HL-60/S4 treated with phorbol 12-myristate 13-acetate at 8.2 ng/mL for 4 days and 3 days (cell line): ENCODE measurements at regions not wholly inside any gene's neighbourhood (a gene's known extent, or its start where the extent isn't known, plus 50 kb on each side); places are given as distances from the start of the nearest gene placed in this dataset.
"Not testable (repeated sequence)": the region's sequence is repeated elsewhere in the genome, so short reads cannot be mapped to it uniquely, and the experiment has no call there.

Experiments
- in situ Hi-C: fragments of 300-500 bp; cut with MboI; formaldehyde crosslinking; loops from 2 replicates; pipeline ENCODE4 v1.15.0; 2022; ENCODE audit warnings: low sequenced_read_pairs

DNA sequence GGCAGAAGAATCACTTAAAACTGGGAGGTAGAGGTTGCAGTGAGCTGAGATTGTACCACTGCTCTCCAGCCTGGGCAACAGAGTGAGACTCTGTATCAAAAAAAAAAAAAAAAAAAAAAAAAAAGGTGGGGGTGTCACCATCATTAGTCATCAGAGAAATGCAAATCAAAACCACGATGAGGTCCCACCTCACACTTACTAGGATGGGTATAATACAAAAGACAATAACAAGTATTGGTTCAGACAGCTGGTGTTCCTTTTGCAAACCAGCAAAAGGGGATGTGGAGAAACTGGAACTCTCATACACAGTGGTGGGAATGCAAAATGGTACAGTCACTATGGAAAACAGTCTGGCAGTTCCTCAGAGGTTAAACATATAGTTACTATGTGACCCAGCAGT lies 78.7 kb upstream of the TSC22D2 start:
- in situ Hi-C loops = no loop called here

DNA sequence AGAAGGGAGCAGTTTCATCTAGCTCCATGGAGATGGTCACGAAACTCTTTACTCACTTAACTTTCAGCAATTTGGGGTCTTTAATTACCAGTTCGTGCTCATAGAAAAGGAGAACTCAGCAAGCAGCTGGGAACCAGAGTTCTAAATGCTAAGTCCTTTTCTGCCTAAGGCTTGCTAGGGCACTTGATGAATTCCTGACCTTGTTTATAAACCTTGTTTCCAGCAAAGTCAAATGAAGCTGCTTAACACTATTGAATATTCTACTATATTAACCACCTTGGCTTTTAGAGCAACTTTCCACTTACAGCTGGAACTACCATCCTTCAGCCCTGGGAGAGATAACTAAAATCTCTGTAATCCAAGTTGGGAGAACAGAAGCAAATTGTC lies 79.5 kb upstream of the TSC22D2 start:
- in situ Hi-C loops = no loop called here

DNA sequence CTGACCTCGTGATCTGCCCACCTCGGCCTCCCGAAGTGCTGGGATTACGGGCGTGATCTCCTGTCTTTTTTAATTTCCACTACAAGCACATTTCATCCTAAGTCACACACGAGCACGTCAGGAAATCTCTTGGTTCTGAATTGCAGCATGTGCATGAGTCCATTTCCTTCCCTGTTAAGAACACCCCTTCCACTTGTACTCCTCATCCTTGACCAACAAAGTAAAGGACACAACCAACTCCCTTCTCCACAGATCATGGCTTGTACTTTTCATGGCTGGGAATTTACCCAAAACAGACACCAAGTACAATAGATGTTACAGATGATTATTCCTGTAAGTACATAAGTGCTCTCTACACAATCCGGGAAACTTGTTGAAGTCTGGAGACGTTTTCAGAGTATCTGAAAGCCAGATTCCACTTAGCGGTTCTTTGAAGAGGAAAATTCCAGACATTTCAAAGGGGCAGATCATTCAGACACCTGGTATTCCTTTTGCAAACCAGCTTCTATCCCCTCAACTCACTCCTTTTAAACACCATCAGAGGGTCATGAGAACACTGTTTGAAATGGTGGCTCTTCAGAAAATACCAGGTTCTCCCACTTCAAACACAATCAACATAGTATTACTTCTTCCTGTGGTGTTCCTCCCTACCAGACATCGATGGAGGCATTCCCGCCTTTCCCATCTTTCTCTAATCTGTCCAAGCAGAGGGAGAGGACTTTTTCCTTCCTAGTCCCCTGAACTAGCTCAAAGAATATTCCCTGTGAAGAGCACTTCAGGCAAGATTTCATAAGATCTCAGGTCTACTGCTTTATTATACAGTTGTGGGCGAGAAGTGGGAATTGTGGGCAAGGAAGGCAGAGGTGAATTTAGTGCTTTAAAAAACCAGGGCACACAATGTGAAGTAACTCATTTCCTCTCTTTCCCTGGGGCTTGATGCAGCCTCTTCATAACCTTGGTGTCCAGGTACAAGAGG lies 80.1 kb upstream of the TSC22D2 start:
- in situ Hi-C loops = no loop called here

DNA sequence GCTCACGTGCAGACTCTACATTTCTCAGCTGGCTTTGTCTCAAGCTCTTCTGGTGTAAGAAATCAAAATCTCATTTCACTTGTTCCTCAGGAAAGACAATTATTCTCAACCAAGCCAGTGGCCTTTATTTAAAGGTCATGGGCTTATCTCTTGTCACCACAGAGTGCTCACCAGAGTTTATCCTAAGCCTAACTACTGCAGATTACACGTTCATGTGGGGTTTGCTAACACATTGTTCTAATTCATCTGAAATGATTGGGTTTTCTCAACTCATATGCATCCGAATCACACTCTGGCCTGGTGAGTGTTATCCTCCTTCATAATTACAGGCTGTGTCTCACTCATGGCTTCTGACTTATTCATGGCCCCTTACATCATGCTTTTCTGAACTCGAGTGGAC lies 83.3 kb upstream of the TSC22D2 start:
- in situ Hi-C loops = no loop called here

DNA sequence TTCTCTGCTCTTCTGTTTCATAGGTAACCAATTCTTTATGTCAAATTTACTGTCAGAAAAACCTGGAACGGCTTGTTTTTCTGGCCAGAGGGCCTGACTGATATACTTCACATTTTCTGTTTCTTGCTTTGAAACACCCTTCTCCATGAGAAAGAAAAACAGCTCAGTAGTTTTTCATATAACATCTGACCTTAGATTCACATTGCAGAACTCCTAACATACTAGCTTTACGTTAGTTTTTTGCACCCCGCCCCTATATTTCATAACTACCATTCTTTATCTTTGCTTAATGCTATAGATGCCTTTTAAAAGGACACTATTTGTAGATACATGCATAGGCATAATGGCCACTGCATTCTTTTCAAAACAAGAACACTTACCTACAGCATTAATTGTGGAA lies 83.9 kb upstream of the TSC22D2 start:
- in situ Hi-C loops = no loop called here

DNA sequence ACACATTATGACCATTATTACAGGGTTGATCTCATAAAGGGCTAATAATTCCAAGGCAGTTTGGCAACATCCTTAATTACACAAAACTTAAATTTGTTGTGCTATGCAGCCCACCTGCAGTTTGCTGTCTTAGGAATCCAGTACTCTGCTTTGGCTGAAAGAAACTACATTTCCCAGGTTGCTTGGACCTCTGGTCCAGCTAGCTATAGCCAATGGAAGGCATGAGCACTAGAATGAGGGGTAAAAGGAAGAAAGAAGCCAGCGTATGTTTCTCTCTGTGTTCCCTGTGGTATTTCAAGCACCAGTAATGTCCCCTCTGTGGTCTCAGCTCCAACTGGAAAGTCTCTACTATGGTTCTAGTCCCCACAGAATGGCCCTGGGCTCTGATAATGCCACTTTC lies 84.3 kb upstream of the TSC22D2 start:
- in situ Hi-C loops = no loop called here

DNA sequence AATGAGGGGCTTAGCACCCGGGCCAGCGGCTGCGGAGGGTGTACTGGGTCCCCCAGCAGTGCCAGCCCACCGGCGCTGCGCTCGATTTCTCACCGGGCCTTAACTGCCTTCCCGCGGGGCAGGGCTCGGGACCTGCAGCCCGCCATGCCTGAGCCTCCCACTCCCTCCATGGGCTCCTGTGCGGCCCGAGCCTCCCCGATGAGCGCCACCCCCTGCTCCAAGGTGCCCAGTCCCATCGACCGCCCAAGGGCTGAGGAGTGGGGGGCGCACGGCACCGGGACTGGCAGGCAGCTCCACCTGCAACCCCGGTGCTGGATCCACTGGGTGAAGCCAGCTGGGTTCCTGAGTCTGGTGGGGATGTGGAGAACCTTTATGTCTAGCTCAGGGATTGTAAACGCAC lies 85.0 kb upstream of the TSC22D2 start:
- in situ Hi-C loops = not testable (repeated sequence)

DNA sequence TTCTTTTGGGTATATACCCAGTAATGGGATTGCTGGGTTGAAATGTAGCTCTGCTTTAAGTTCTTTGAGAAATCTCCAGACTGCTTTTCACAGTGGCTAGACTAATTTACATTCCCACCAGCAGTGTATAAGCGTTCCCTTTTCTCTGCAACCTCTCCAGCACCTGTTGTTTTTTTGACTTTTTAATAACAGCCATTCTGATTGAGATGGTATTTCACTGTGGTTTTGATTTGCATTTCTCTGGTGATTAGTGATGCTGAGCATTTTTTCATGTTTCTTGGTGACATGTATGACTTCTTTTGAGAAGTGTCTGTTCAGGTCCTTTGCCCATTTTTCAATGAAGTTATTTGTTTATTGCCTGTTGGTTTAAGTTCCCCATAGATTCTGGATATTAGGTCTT lies 87.1 kb upstream of the TSC22D2 start:
- in situ Hi-C loops = not testable (repeated sequence)

DNA sequence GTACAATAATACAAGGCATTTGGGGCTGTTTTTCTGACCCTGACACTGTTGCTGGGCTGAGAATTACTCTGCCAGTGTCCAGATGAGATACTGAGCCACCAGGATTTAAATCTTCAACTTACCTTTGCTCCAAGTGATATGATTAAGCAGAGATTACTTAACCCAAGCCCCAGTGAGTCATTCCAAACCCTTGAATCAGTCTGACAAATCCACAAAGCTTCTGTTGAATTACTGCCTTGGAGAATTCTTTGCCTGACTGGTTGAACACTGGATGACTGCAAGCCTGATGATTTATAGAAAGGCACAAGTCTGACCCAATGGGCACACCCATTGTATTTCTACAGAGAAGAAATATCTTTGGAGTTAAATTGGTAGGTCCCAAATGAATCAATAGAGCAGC lies 88.2 kb upstream of the TSC22D2 start:
- in situ Hi-C loops = no loop called here

DNA sequence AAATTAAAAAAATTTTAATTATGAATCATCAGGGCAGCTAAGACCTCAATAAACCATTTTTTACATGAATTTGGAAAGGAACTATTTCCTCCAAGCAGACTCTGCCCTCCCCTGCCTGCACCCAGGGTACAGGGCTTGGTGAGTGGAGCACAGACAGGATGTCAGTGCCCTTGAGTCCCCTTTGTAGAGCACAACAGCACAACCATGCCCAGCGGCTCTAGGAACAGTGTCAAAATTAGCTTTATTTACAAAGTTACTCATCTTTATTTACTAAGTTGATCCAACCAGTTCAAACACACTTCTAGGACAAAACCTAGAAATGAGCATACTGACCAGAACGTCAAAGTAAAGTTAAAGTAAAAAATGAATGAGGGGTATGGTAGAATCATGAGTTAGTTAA lies 90.6 kb upstream of the TSC22D2 start:
- in situ Hi-C loops = no loop called here

DNA sequence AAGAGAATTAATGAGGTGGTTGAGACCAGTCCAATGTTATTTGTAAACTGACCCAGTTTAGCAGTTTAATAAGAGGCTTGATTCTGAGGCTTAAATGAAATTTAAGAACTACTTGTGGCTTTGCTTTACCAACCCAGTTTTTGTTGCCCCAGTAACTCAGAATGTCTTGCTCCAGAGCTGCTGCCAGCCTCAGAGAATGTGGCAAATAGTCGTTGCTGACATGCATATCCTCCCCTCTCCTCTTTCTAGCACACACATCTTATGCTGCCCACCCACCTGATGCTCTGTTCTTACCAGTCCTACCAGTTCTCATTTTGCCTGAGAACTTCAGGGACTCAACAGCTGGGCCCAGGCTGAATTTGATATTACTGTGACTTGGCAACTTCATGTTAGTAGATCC lies 92.4 kb upstream of the TSC22D2 start:
- in situ Hi-C loops = no loop called here

DNA sequence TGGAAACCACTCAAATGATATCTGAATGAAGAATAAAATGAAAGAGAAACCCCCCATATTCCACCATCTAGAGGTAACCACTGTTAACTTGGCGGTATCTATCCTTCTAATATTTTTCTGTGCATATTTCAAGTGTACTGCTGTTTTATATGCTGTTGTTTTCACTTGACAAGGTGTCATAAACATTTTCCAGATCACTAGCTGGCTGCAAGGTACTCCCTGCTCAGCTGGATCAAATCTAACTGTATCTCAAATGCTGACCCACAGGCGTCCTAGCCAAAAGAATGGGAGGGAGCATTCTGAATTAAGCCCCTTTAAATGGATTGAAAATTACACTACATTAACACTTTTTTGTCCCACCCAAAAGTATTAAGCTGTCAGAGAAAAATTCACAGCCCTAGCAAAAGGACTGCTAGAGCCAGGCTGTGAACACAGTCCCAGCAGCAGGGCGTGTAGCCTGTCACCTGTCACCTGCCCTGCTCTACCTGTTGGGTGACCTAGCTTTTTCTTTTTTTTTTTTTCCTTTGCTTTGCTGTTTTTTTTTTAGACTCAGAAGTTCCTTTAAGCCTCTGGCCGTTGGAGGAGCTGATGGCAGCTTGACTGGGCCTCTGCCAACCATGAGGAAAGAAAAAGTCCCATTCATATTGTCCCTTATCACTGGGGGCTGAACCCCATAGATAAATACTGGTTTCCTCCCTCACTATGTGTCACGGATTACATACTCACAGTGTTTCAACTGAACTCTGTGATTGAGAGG lies 93.7 kb upstream of the TSC22D2 start:
- in situ Hi-C loops = no loop called here

DNA sequence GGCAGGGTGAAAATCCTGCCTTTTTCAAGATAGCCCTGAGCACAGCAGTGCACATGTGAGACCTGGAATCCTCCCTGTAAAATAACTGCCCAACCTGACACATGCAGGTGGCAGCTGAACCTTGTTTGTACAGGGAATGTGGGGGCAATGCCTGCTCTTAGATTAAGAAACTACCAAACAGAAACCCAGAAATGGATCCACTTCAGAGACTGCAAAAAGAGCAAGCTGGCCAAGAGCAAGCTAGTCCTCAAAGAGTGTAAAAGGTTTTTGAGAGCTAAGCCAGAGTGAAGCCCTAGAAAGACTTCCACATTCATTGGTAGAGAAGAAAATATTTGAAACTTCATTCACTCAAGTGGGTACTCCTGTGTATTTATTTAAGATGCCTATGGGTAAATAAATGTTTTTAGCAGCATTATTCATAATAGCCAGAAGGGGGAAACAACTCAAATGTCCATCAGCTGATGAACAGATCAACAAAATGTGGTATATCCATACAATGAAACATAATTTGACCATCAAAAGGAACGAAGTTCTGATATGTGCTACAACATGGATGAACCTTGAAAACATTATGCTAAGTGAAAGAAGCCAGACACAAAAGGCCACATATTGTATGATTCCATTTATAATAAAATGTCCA lies 96.0 kb upstream of the TSC22D2 start:
- in situ Hi-C loops = no loop called here

DNA sequence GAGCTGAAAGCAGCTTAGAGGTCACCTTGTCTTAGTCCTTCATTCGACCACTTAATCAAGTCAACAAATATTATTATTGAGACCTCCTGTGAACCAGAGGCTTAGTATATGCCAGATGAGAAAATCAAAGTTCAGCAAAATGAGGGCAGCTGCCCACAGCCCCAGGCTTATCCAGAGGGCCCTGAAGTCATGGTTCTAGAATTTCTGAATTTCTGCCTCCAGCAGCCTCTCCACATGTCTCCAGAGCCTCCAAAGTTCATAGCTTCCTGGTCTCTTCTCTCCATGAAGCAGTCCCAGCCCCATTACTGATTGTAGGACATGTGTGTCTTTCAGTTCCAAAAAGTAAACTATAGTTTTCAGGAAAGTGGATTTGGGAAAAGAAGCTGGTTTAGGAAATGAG lies 96.9 kb upstream of the TSC22D2 start:
- in situ Hi-C loops = no loop called here

DNA sequence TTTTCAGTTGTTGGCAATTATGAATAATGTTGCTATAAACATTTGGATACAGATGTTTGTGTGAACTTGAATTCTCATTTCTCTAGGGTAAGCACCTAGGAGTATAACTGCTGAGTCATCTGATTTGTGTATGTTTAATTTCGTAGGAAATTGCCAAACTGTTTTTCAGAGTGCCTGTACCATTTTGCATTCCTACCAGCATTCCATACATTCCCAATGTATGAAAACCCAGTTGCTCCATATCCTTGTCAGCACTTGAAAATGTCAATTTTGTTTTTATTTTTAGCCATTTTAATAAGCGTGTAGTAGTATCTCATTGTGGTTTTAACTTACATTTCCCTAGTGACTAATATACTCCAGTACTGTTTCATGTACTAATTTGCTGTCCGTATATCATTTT lies 98.5 kb upstream of the TSC22D2 start:
- in situ Hi-C loops = no loop called here

DNA sequence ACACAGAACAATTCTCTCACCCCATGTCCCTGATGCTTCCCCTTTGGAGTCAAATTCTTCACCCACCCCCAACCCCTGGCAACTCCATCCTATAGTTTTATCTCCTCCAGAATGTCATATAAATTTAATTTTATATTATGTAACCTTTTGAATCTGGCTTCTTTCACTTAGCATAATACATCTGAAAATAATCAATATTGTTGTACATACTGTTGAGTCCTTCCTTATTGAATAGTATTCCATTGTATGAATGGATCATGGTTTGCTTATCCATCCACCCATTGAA lies 98.9 kb upstream of the TSC22D2 start:
- in situ Hi-C loops = no loop called here

DNA sequence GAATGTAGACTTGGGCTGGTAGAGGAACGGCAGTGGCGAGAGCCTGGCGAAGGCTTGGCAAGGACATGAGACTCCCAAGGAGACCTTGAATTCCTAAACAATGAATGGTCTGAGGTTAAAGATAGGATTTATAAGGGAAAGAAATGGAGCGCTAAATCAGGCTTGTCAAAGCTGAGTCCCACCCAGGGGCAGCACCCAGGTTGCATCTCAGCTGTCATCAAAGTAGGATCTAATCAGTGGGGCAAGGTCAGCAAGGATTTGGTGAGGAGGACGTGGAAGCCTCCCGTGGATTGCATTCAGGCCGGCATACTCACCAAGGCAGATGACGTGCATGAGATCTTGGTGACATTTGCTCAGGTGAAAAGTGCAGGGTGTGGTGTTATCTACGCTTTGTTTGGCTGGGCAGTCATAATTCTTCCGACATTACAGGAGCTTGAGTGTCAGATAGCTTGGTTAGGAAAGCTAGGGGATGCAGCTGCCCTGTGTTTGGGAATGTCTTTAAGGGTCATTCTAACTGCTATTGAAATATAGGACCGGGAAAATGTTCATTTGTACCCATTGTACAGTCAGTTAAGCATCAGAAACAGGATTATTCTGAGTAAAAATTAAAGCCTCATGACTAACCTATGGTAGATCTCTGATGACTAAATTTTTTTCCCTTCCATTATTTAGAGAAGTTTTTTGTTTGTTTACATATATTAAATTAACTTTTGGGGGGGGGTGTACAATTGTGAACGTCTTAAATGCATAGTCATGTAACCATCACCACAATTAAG lies 99.4 kb upstream of the TSC22D2 start:
- in situ Hi-C loops = no loop called here

DNA sequence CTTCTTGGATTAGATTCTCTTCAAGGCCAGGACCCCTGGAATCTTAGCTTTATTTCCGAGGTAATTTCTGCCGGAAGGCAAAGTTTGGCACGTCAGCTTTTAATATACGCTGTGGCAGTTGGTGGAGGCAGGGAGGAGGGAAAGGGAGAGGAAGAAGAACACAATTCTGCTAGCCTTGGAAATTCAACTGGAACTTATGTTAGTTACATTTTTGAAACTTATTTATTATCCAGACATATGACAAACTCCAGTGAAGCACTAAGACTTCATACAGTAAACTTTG lies 100.1 kb upstream of the TSC22D2 start:
- in situ Hi-C loops = no loop called here

DNA sequence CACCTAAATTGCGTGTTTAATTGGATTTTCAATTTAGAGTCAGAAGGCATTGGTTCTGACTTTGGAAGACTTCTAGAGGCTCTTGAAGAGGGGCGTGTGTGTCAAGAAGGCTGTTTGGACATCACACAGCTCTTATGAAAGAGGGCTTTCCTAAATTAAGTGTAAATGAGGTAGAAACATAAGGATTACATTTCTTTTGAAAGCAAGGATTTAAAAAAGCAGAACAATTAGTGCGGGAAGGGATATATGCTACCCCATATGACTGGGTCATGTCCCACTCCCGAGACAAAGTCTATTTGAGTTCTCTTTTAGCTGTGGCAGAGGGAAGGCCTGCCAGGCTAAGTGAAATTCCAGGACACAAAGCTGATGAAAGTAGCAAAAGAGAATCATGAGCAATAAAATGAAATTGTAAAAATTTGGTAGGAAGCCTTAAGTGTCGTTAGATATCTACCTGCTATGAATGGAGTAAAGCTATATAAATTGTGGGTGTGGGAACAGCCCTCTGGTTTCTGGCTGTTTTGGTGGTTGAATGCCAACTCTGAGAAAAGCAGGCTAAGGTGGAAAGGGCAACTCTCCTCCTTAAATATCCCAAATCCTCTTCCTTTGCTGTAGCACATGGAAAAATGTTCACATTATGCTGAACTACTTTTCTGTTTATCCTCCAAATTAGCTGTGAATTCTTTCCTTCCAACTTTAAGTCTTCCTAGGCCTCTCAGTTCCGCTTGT lies 100.6 kb upstream of the TSC22D2 start:
- in situ Hi-C loops = no loop called here

DNA sequence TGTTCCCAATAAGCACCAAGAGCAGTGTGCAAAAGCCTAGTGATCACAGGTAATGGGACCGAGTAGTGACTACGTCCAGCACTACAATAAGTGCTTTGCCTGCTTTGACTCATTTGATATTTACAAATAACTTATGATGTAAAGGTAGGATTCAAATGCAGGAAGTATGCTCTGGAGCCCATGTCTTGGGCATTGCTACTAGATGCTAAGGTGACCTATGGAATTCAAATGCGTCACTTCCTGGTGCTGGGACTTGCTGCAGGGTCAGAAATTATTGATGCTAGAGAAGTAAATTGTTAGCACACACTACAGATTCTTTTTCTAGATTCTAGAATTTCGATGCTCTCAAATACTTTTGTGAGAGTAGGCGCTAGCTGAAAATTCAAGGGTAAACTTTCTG lies 101.2 kb upstream of the TSC22D2 start:
- in situ Hi-C loops = no loop called here

DNA sequence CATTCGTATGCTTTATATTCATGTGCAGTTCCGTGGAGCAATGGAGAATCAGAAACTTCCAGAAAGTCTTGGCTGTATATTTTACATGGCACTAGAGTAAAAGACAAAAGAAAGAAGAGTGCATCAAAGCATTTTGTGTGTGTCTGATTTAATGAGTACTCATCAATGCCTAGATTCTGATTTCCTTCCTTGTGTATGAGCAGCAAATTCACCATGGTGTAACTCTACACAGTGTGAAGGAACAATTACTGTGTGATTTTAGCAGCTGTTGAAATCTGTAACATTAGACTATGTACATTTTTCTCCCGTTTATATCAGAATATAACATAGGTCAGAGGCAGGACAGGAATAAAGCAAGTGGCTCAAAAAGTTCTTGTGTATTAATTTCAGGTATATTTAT lies 102.0 kb upstream of the TSC22D2 start:
- in situ Hi-C loops = no loop called here
